Stimulated activated CD4-positive, alpha-beta T cell treated with anti-CD3 and anti-CD28 coated beads, Interleukin-2, amount 100 ng/mL, for 24 hours (primary cell): ENCODE measurements at regions not wholly inside any gene's neighbourhood (a gene's known extent, or its start where the extent isn't known, plus 50 kb on each side); places are given as distances from the start of the nearest gene placed in this dataset.

ENCODE experiments used
- DNase-seq, 2 donors: peaks; one replicate each; pipeline ENCODE4 v3.0.0-alpha.2; 2020

DNA sequence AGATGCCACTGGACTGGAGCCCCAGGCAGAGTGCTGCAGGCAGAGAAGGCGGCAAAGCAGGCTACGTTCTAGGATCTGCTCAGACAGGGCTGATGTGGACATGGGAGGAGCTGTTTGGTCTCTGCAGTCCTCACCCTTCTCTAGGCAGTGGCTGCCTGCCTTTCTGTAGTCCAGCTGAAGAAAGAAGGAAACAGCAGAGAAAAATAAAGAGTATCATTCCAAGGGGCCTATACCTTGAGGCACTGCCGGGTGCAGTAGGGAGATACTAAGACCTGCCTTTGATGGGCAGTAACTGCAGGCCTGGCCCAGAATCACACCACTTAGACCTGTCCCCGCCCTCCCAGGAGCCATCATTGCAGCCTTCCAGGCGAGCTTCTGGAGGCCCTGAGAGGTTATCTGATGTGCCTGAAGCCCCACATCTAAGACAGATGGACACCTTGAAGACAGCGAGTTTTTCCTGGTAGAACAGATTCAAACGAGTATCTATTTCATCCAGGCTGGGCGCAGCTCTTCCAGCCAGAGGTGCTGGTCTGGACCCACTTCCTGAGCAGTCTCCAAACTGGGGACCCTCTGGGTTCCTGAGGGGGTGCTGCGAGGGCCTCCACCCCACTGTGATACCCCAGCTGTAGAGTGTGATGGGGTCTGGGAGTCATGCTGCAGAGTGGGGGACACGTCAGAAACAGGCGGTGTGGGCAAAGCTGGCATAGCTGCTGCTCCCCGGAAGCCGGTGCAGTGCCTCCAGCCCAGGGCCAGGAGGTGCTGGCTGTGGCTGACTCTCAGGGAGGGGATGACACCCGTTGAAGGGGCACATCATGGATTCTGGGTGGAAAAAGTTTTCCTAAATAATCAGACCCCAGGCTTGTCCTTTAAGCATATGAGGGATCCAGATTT lies 87.3 kb upstream of the OTOS start:
- DNase-seq = no peak

DNA sequence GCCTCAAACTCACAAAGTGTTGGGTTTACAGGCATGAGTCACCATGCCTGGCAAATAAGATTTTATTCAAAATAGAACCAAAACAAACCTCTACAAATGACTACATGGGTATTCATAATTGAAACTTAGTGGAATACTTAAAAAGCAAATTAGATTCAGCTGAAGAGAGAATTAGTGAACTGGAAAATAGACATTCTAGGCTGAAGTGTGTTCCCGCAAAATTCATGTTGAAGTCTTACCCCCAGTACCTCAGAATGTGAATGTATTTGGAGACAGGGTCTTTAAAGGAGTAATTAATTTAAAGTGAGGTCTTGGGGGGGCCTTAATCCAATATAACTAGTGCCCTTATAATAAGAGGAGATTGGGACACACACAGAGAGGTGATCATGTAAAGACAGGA lies 88.5 kb upstream of the OTOS start:
- DNase-seq = no peak

DNA sequence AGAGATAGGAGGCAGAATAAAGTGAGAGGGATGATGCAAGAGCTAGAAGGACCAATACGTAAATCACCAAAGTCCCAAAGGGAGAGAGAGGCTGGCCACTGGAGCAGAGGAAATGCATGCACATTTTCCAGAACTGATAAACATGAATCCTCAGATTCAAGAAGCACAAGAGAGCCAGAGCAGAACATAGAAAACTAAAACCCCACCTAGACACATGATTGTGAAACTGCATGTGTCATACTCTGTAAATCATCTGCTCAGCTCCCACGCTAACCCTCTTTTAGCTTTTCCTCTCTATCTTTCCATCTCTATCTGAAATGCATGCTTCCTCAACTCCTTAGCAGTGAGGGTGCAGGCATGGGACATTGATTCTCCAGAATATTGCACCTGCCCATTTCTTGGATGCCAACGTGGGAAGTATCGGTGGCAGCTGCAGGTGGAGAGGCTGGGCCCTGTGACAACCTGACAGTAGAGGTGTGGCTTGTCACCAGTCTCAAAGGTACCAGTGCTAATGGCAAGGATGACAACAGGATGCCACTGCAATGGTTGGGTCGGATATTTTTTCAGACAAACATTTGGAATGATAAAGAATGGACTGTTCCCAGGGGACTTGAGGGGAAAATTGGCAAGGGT lies 89.3 kb upstream of the OTOS start:
- DNase-seq = no peak

DNA sequence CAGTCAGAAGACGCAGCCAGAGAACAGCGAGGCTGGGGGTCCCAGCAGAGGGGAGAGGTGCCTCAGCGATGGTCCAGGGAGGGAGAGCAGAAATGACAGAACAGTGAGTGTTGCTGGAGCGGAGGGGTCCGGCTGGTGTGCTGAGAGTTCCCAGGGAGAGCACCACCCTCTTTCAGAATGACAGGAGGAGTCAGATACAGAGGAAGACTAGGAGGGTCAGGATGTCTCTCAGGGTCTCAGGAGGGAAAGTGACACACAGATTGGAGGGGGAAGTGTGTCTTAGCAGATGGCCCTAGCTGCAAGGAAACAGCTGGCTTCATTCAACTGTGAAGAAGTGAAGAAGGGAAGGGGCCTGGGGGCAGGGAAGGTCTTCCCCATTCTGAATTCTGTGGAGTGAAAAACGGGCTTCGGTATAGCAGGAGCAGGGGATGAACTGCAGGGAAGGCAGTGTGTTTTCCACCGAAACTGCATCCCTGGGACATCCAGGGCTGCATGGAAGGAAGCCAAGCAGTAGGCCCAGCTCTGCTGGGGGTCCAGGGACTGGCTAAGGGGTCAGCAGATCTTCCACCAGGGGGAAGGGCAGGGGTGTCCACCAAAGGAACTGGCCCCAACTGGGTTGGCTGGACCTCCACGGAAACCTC lies 90.0 kb upstream of the OTOS start:
- no peak for DNase-seq

DNA sequence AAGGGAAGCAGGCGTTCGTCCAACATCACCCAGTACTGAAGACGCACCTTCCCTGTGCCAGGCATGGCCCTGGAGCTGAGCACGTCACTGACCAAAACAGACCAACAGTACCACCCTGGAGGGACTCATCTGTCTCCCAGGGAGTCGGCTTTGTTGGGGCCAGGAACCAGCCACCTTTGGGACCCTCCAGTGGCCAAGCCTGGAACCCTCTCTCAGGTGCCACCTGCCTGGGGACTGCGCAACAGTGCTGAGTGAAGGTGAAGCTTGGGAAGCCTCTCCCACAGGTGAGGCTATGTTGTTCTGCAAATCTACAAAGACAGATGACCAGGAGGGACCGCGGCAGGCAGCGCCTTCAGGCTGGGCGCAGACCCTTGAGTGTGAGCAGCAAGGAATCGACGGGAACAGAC lies 91.4 kb upstream of the OTOS start:
- DNase-seq = no peak

DNA sequence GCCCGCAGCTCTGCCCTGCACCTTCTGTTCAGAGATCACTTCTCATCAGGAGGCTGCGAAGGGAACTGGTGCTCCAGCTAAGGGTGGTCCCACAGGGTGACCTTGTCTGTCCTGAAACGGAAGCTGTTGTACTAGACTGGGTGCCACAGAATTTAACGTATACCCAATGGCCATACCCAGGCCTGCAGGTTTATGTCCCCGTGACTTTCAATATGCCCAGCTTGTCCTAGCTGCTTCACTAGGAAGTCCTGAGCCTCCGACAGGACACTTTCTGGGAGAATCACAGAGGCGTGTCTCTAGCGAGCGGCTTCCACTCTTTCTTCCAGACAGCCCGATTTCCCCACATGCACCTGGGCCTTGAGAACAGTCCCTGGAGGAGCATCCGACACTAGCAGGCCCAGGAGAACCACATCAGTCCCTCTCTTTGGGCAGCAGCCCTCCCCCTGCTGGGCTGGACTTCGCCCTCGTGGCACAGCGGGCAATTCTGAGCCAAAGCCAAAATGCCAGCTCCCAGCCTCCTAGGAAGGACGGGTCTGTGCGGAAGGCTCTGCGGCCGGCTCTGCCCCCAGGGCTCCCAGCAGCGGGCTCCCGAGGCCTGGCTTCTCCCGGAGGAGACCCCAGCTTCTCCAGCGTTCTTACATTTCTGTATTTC lies 91.9 kb upstream of the OTOS start:
- no peak for DNase-seq

DNA sequence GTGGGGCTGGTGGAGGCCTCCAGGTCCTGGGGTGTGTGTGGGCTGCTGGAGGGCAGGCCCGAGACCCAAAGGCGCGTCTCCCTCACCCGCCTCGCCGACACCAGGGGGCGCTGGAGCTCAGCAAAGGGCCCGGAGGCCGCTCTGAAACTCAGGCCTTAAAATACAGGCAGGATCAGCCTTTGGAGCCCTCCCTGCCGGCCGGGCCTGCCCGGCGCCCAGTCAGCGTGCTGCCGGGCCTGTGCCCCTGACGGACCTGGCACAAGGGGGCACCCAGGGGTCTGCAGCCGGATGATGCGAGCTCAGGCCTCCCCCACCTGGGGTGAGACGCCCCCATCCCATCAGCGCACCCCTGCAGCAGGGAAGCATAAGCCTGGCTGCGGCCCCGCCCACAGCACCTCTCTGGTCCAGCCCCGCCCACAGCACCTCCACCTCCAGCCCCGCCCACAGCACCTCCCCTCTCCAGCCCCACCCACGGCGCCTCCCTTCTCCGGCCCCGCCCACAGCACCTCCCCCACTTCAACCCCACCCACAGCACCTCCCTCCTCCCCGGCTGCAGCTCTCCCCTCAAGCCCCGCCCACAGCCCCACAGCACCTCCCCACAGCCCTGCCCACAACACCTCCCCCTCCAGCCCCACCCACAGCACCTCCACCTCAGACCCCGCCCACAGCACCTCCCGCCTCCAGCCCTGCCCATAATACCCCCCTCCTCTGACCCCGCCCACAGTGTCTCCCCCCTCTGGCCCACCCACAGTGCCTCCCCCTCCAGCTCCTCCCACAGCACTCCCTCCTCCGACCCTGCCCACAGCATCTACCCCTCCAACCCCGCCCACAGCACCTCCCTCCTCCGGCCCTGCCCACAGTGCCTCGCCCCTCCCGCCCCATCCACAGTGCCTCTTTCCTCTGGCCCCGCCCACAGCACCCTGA lies 92.8 kb upstream of the OTOS start:
- peak; percentile 76 to 83 for DNase-seq

DNA sequence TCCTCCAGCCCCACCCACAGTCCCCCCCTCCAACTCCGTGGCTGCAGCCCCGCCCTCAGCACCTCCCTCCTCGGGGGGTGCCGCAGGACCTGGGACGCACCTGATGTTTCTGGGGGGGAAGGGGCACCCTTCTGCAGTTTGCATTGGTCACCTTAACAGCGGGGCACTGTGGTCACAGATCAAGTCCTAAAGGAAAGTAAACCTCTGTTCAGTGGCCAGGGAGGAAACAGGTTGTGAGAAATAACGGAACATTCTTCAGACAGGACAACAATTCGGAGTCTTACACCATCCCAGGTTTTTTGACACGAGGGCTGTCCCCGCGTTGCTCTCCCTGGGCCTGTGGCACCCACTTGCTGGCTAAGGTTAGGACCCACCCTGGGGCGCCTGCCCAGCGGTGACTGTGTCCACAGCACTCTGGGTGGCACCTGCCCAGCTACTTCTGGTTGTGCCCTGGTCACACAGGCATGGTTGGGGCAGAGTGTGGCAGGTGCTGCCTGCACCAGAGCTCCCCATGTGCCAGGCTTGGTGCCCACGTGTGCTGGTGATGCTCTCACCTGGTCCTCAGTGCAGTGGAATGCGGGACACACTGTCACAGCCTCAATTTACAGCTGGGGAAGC lies 93.5 kb upstream of the OTOS start:
- no peak for DNase-seq

DNA sequence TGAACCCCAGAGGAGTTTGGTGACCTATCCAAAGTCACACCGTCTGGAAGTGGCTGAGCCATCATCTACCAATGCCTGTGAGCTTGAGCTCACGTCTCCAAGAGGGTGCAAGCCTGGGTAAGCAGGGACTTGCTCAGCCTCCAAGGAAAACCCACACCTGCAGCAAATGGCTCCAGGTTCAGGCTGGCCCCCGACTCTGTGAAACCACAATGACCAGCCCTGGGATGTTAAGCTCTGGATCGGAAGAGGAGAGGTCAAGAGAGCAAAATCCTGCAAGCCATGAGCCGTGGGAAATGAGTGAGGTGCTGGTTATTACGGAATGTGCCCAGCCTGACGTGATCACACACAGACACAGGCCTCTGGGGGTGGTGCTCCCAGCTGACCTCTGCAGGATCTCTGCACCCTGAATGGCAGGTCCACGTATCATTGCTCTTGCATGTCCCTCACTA lies 94.1 kb upstream of the OTOS start:
- no peak for DNase-seq

DNA sequence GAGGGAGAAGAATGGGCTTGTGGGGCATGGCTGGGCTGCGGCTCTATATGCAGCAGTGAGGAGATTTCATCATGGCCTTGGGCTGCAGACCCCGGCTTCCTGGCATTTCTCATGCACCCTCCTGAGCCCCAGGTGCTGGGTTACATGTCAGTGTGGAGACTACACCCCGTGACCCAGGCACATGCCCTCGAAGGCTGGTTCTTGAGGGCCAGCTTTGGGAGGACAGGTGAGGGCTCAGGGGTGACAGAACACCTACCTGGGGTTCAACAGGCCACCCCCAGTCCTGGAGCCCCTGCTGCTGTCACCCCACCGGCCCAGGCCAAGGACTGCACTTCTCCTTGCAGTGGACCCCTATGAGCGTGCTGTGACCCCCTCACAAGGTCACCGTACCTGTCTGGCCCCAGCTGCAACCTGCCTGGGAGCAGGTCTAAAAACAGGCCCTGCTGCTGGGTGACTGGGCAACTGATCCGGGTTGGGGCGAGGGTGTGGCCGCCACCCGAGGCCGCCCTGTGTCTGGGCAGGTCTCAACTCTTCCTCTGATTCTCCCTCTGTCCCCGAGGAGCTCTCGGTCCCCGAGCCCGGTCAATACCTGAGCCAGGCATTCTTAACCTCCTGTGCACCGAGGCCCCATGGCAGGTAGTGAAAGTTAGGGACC lies 94.8 kb upstream of the OTOS start:
- DNase-seq = no peak

DNA sequence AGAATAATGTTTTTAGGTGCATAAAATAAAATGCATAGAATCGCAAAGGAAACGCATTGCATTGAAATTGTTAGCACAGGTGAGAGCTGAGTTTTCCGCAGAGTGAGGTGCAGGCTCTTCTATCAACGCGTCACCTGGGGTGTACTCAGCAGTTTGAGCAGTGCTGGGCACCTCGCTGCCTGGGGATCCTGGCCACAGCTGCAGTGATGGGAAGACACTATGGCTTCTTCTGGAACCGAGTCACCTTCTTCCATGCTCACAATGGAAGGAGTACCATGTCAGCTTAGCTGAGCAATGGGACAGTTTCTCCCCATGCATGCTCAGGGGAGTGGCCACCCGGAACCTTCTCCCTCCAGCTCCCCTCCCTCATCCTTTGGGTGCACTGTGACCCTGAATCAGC lies 95.4 kb upstream of the OTOS start:
- DNase-seq = no peak

DNA sequence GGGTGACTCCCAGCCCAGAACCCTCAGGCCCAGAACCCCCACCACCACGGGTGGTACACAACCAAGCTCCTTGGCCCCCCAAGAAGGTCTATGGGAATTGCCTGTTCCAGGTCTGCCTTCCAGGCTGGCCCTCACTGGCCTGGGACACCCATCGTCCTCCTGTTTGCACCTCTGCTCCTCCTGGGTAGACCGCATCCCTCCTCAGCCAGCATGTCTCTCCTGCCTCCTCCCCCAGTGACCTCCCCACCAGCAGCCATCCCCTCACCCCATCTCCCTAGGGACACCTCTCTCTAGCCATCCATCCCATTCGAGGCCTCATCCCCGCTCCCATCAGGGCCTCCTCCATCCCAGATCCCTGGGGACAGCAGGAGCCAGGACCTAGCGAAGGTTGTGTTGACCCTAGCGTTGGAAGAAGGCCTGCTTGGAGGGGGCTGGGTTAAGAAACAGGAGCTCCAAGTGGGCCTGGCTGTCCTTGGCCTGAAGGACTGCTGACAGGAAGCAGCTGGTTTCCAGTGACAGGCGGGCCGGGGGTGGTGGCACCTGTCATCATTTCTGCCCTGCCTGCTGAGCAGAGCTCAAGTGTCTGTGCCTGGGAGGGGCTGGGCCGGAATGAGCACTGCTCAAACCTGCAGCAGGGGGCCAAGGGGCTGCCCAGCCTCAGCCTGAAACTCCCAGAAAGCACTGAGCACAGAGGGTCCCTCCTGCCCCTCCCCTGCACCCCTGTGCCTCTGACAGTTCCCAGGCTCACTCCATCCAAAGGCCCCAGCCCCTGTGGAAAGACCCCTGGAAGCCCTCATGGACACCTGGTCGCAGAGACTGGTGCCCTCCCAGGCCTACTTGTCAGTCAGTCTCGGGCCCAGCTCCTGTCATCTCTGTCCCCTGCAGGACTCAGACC lies 96.0 kb upstream of the OTOS start:
- peak in 1 of 2 donors; percentile 10 for DNase-seq

DNA sequence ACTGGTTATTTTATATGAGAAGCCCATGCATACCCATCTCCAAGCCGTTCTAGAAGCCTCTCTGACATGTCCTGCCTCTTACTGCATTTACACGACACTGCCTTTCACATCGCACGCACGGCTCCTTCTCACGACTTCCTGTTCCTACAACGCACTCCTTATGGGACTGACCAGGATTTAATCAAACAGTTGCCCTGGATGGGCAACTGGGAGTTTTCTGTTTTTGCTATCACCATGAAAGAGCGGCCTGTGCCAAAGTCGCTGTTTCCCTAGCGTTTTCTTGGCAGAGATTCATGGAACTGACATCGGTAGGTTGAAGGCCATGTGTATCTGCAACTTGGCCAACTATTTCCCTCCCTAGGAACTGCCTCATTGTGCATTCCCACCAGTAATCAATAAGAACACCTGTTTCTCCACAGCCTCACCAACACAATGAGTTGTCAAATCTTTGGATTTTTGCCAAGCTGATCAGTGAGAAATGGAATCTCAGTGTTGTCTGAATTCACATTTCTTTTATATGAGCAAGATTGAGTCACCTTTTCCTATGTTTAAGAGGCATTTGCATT lies 97.2 kb upstream of the OTOS start:
- no peak for DNase-seq

DNA sequence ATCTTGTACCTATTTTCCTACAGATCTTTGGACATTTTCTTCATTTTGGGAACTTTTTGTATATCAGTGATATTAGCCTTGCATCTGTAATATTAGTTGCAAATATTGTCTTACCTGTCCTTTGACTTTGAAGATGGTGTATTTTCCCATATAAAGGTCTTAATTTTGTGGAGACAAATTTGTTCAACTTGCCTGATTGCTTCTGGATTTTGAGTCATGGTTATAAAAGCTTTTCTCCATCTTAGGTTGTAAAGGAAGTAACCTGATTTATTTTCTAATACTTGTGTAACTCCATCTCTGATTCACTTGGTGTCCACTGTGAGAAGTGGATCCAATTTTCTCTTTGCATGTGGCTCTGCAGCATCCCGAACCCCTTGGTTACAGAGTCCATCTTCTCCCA lies 97.7 kb upstream of the OTOS start:
- no peak for DNase-seq

DNA sequence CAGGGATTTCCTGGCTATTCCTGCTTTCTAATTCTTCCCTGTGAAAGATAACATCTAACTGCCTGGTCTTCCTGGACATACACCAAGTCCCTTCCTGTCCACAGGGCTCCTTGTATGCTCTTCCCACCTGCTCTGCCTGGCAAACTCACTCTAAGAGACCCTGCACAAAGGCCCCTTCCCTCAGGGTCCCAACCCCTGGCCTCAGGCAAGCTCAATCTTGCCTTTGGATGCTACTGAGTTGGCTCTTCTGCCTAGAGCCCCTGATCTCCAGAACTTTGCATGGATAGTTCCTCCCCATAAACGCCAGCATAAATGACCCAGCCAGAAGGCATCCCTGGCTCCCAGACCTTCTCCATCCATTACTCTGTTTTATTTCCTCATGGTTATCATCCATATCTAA lies 98.3 kb upstream of the OTOS start:
- no peak for DNase-seq

DNA sequence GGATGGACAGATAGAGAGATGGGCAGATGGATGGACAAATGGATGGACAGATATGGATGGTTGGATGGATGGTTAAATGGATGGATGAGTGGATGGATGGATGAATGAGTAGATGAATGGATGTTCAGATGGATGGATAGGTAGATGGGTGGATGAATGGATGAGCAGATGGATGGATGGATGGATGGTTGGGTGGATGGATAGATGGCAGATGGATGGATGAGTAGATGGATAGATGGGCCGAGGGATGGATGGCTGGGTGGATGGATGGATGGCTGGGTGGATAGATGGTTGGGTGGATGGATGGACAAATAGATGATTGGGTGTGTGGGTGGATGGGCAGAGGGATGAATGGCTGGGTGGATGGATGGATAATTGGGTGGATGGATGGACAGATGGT lies 98.9 kb upstream of the OTOS start:
- DNase-seq = no peak

DNA sequence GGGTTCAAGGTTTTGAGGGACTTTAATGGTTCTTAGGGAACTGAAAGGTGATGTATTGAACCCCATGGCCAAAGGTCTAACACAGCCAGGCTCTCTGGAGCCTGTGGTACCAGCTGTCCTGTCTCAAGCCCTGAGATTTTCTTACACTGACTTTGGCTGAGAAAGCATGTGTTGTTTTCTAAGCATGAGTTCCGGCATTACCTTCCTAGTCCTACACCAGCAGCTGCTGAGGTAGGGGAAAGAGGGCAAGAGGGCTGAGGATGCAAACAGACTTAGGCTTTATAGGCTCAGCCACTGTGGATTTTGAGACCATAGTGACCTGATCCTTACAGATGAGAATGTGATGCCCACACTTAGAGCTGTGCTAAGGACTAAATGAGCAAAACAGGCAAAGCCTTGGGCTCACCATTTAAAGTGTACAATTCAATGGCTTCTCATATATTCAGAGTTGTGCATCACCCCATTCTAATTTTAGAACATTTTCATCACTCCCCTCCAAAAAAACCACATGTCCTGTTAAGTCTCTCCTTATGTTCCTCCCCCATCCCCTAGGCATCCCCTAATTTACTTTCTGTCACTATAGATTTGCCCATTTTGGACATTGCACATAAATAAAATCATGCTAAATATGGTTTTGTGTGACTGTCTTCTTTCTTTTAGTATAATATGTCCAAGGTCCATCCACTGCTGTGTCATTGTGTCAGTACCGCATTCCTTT lies 99.7 kb upstream of the OTOS start:
- no peak for DNase-seq

DNA sequence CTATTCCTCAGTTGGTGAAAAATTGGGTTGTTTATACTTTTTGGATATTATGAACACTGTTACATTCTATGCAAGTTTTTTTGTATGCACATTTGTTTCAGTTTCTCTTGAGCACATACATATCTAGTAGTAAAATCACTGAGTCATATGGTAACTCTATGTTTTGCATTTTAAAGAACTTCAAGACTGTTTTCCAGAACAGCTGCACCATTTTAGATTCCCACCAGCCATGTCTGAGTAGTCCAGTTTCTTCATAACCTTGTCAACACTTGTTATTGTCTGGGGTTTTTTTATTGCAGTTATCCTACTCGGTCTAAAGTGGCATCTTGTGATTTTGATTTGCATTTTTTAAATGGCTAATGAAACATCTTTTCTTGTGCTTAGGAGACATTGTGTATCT lies 100.3 kb upstream of the OTOS start:
- DNase-seq = no peak

DNA sequence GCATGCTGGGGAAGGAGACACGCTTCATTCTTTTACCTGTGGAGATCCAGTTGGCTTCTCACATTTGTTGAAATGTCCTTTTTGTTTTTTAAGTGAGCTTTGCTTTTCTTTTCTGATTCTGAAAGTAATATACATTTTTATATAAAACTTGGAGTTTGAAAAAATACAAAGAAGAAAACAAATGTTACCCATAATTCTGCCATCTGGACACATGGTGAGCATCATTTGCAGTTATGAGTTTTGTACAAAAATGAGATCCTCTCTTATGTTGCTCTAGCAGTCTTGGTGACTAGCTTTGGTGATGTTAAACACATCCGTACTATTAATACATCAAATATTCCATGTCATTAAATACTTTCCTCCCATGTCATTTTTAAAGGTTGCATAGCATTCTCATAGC lies 101.1 kb upstream of the OTOS start:
- DNase-seq = no peak
